ENCODE measurements at regions not wholly inside any gene's neighbourhood (a gene's known extent, or its start where the extent isn't known, plus 50 kb on each side); places are given as distances from the start of the nearest gene placed in this dataset.

GRCh38 chr11:128291835-128292234 lies 295.5 kb downstream of the ETS1 start:
- H3K4me2 ChIP-seq (replicated peaks; ENCODE audit: low read depth, low read length, poor library complexity, severe bottlenecking): peak overlapping the region; percentile 77
- H3K4me3 ChIP-seq (ENCODE audit: control extremely low read depth in 1 of 5, extremely low read depth in 1 of 5, insufficient read depth in 1 of 5, low read depth in 2 of 5, low read length in 4 of 5): peak overlapping the region in 4 of 5 experiments; percentile 11 to 48 (median 48)

More at GRCh38 chr11:128291835-128292234, 295.5 kb downstream of the ETS1 start:
- peak; percentile 76 for DNase-seq
- intact Hi-C loops (cut with micrococcal nuclease): loop anchor here (2.0 to 5.0 kb wide), 4 partner anchors 27 to 401 kb away; no protein-coding TSS in a partner anchor
- Mint-ChIP-seq H3K27ac (peak overlapping the region; percentile 99), H3K4me3 (peak overlapping the region; percentile 78), H3K27me3 (no peaks in the 10 kb centered on the region), H3K9me3 (ENCODE audit: insufficient read depth) (no peaks in the 10 kb centered on the region), H3K4me1 (peaks cover 91% of the 10 kb centered on the region)
- no peak for TF ChIP-seq EZH2 (IDR thresholded peaks at IDR 0.05; ENCODE audit: borderline replicate concordance, insufficient read depth, low read depth, low read length, poor library complexity, severe bottlenecking)
- TF ChIP-seq CTCF (IDR thresholded peaks at IDR 0.05): no peak
- H3K27me3 ChIP-seq (replicated peaks in 1 of 4; ENCODE audit: control extremely low read depth in 1 of 4, control insufficient read depth in 3 of 4, insufficient read depth in 4 of 4, low read length in 3 of 4): no peaks in the 10 kb centered on the region
- ATAC-seq (ENCODE audit: low read depth): peak; percentile 61
- no peaks in the 10 kb centered on the region for H3K9me3 ChIP-seq (ENCODE audit: control extremely low read depth in 1 of 3, control insufficient read depth in 2 of 3, insufficient read depth in 1 of 3, low read length in 2 of 3)
- POLR2A ChIA-PET: interaction anchor here (0.8 to 1.4 kb wide), 6 partner anchors 20 to 332 kb away, joined by 3 to 7 read pairs (median 4); no protein-coding TSS in a partner anchor
- peak overlapping the region; percentile 54 for H3K9ac ChIP-seq (ENCODE audit: low read length)
- H3K36me3 ChIP-seq (replicated peaks in 1 of 2; ENCODE audit: control extremely low read depth in 1 of 2, control insufficient read depth in 1 of 2, extremely low read depth in 1 of 2, insufficient read depth in 2 of 2, low read length in 1 of 2): no peaks in the 10 kb centered on the region
- peaks cover 17% of the 10 kb centered on the region for H3K79me2 ChIP-seq (ENCODE audit: control insufficient read depth, insufficient read depth, low read length)
- peak overlapping the region; percentile 94 to 95 for H3K27ac ChIP-seq (ENCODE audit: low read length in 2 of 2)
- WGBS (ENCODE audit: insufficient coverage): 0% methylated on average over 4 of the region's 7 CpGs
- H4K20me1 ChIP-seq (ENCODE audit: control insufficient read depth, insufficient read depth, low read length, poor library complexity, severe bottlenecking): no peaks in the 10 kb centered on the region
- H3K4me1 ChIP-seq (ENCODE audit: control insufficient read depth in 2 of 2, insufficient read depth in 2 of 2, low read length in 2 of 2): peaks cover 79 to 80% of the 10 kb centered on the region in 2 donors
- CTCF ChIA-PET: interaction anchor here (0.5 to 8.6 kb wide), 11 partner anchors 9 to 665 kb away, joined by 4 to 251 read pairs (median 32); no protein-coding TSS in a partner anchor
- peak overlapping the region; percentile 41 for H2AFZ ChIP-seq (ENCODE audit: insufficient read depth, low read depth, low read length, poor library complexity, severe bottlenecking)

All from B cell (primary cell).